ENCODE measurements at regions not wholly inside any gene's neighbourhood (a gene's known extent, or its start where the extent isn't known, plus 50 kb on each side); places are given as distances from the start of the nearest gene placed in this dataset.
"Not testable (repeated sequence)": the region's sequence is repeated elsewhere in the genome, so short reads cannot be mapped to it uniquely, and the experiment has no call there.

DNA sequence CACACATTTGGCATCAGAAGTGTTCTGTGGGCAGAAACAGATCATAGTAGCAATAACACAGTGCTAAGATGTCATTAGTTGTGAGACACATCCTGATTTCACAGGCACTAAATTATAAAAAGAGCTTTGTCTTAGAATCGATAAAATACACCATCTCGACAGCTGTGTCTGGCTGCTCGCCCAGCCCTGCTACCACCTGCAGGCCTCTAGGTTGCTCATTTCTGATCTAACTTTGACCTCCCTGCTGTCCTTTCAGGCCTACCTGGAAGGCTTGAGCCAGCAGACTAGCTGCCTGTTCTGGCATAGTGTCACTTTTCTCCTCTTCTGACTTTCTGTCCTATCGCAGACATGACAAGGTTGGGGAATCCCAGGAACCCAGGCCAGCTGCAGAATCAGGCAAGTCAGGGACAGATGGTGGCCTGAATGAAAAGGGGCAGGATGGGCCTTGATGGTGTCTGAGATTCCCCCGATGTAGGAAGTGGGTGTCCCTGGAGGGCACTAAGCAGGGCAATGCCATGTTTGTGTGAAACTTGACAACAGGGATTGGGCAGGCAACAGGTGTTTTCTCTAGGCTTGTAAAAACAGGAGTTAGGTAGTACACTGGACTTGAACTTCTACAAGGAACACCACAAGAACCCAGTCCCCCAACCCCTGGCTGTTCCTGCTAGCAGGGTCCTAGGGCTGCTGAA is 66.6 kb upstream of the RHOU start:
- no peaks in the 10 kb centered on the region for H3K9me2 ChIP-seq (ENCODE audit: insufficient read depth)
- H3K9ac ChIP-seq (ENCODE audit: low read length) = no peak overlapping the region
- H3K27ac ChIP-seq (ENCODE audit: low read depth, low read length) = no peak overlapping the region
- H4K20me1 ChIP-seq (ENCODE audit: insufficient read depth) = no peaks in the 10 kb centered on the region
- RAD21 ChIA-PET (ENCODE audit: low non-redundant PET in 1 of 2, low total read pairs in 2 of 2, uncharacterized antibody in 2 of 2, unreplicated experiment in 2 of 2) = no interaction called here
- no peaks in the 10 kb centered on the region for H3K27me3 ChIP-seq (ENCODE audit: insufficient read depth, low read length)
- ATAC-seq (no peak), DNase-seq (ENCODE audit: low read depth, low spot score) (no peak)
- H3K4me3 ChIP-seq (replicated peaks in 1 of 2; ENCODE audit: low read depth in 1 of 2, low read length in 2 of 2) = no peak overlapping the region
- H3K4me2 ChIP-seq (ENCODE audit: low read length) = no peak overlapping the region
- TF ChIP-seq CBX3 (IDR thresholded peaks at IDR 0.05; ENCODE audit: low read depth) = no peak
- H3K36me3 ChIP-seq (ENCODE audit: control insufficient read depth in 1 of 2, insufficient read depth in 2 of 2, low read length in 2 of 2) = no peaks in the 10 kb centered on the region
- H3K9me3 ChIP-seq (ENCODE audit: control insufficient read depth in 1 of 2, insufficient read depth in 1 of 2, low read depth in 1 of 2, low read length in 2 of 2) = no peaks in the 10 kb centered on the region
- CTCF ChIA-PET = no interaction called here
- no peak overlapping the region for H2AFZ ChIP-seq (ENCODE audit: low read depth, low read length, poor library complexity, severe bottlenecking)
- peaks cover 0 to 9% of the 10 kb centered on the region in 2 experiments; a peak in 1 of 4 replicates for H3K4me1 ChIP-seq (ENCODE audit: control insufficient read depth in 1 of 2, insufficient read depth in 2 of 2, low read length in 2 of 2)
- POLR2A ChIA-PET = no interaction called here
- intact Hi-C loops (cut with micrococcal nuclease) = no loop called here
- no TSS peak for BruUV-seq (replicated peaks)
- no peaks in the 10 kb centered on the region for H3K79me2 ChIP-seq (ENCODE audit: insufficient read depth, low read length)

DNA sequence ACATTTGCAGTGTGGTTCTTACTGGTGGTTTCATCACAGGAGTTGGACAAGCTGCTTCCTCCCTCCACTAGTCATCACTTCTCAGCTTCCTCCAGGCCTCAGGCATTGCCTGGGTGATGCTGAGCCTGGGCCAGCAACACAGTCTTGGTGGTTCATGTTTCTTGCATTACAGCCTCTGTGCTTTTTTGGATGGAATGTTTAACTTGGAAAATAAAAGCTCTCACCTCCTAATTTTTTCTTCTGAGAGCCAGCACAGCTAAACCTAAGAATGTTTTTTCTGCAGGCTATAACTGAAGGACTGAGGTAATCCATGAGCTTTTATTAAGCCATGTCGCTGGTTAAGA is 66.1 kb upstream of the RHOU start:
- ChIA-PET RAD21 (ENCODE audit: low non-redundant PET in 1 of 2, low total read pairs in 2 of 2, uncharacterized antibody in 2 of 2, unreplicated experiment in 2 of 2) (no interaction called here), POLR2A (no interaction called here), CTCF (no interaction called here)
- intact Hi-C loops (cut with micrococcal nuclease) = no loop called here
- Histone ChIP-seq H3K79me2 (ENCODE audit: insufficient read depth, low read length) (no peaks in the 10 kb centered on the region), H3K4me2 (ENCODE audit: low read length) (no peak overlapping the region), H3K4me3 (replicated peaks in 1 of 2; ENCODE audit: low read depth in 1 of 2, low read length in 2 of 2) (no peak overlapping the region), H3K4me1 (ENCODE audit: control insufficient read depth in 1 of 2, insufficient read depth in 2 of 2, low read length in 2 of 2) (peaks cover 0 to 6% of the 10 kb centered on the region in 2 experiments; a peak in 1 of 4 replicates), H3K36me3 (ENCODE audit: control insufficient read depth in 1 of 2, insufficient read depth in 2 of 2, low read length in 2 of 2) (no peaks in the 10 kb centered on the region), H4K20me1 (ENCODE audit: insufficient read depth) (no peaks in the 10 kb centered on the region), H3K27ac (ENCODE audit: low read depth, low read length) (no peak overlapping the region), H3K27me3 (ENCODE audit: insufficient read depth, low read length) (no peaks in the 10 kb centered on the region), H2AFZ (ENCODE audit: low read depth, low read length, poor library complexity, severe bottlenecking) (no peak overlapping the region), H3K9me3 (ENCODE audit: control insufficient read depth in 1 of 2, insufficient read depth in 1 of 2, low read depth in 1 of 2, low read length in 2 of 2) (no peaks in the 10 kb centered on the region), H3K9me2 (ENCODE audit: insufficient read depth) (no peaks in the 10 kb centered on the region), H3K9ac (ENCODE audit: low read length) (no peak overlapping the region)
- no TSS peak for BruUV-seq (replicated peaks)
- no peak for DNase-seq (ENCODE audit: low read depth, low spot score)
- TF ChIP-seq EZH2 (IDR thresholded peaks at IDR 0.05) (no peak), MAX (IDR thresholded peaks at IDR 0.05) (no peak), SP1 (IDR thresholded peaks at IDR 0.05; ENCODE audit: low read depth) (no peak), EGR1 (IDR thresholded peaks at IDR 0.05; ENCODE audit: low read depth) (no peak), POLR2A (IDR thresholded peaks at IDR 0.05; ENCODE audit: borderline replicate concordance, extremely low read depth, insufficient read depth, insufficient read length) (no peak), ZFX (IDR thresholded peaks at IDR 0.05) (no peak), FOSL1 (IDR thresholded peaks at IDR 0.05; ENCODE audit: low read depth) (no peak), YY1 (IDR thresholded peaks at IDR 0.05; ENCODE audit: extremely low read depth, insufficient replicate concordance, low read depth, low read length) (no peak)
- TF ChIP-seq, protein P1, sequence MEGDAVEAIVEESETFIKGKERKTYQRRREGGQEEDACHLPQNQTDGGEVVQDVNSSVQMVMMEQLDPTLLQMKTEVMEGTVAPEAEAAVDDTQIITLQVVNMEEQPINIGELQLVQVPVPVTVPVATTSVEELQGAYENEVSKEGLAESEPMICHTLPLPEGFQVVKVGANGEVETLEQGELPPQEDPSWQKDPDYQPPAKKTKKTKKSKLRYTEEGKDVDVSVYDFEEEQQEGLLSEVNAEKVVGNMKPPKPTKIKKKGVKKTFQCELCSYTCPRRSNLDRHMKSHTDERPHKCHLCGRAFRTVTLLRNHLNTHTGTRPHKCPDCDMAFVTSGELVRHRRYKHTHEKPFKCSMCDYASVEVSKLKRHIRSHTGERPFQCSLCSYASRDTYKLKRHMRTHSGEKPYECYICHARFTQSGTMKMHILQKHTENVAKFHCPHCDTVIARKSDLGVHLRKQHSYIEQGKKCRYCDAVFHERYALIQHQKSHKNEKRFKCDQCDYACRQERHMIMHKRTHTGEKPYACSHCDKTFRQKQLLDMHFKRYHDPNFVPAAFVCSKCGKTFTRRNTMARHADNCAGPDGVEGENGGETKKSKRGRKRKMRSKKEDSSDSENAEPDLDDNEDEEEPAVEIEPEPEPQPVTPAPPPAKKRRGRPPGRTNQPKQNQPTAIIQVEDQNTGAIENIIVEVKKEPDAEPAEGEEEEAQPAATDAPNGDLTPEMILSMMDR (IDR thresholded peaks at IDR 0.05 in 2 of 3, conservative IDR thresholded peaks at IDR 0.05 in 1 of 3; ENCODE audit: borderline replicate concordance in 1 of 3, insufficient read depth in 1 of 3, low read depth in 2 of 3, low read length in 2 of 3) = no peak
- ATAC-seq = no peak

- ATAC-seq; H3K27ac ChIP-seq (ENCODE audit: low read depth, low read length); POLR2A ChIA-PET; H3K79me2 ChIP-seq (ENCODE audit: insufficient read depth, low read length); H2AFZ ChIP-seq (ENCODE audit: low read depth, low read length, poor library complexity, severe bottlenecking); RAD21 ChIA-PET (ENCODE audit: low non-redundant PET in 1 of 2, low total read pairs in 2 of 2, uncharacterized antibody in 2 of 2, unreplicated experiment in 2 of 2); DNase-seq (ENCODE audit: low read depth, low spot score); H3K4me1 ChIP-seq (ENCODE audit: control insufficient read depth in 1 of 2, insufficient read depth in 2 of 2, low read length in 2 of 2); H3K4me3 ChIP-seq (replicated peaks in 1 of 2; ENCODE audit: low read depth in 1 of 2, low read length in 2 of 2); H3K9me2 ChIP-seq (ENCODE audit: insufficient read depth); H3K9ac ChIP-seq (ENCODE audit: low read length); BruUV-seq (replicated peaks); H3K36me3 ChIP-seq (ENCODE audit: control insufficient read depth in 1 of 2, insufficient read depth in 2 of 2, low read length in 2 of 2); intact Hi-C loops (cut with micrococcal nuclease); H3K4me2 ChIP-seq (ENCODE audit: low read length); CTCF ChIA-PET; H4K20me1 ChIP-seq (ENCODE audit: insufficient read depth); H3K27me3 ChIP-seq (ENCODE audit: insufficient read depth, low read length); H3K9me3 ChIP-seq (ENCODE audit: control insufficient read depth in 1 of 2, insufficient read depth in 1 of 2, low read depth in 1 of 2, low read length in 2 of 2): not testable (repeated sequence)
Measured at GRCh38 chr1:228681076-228681565, 54.2 kb upstream of the RHOU start.
